Central memory CD8-positive, alpha-beta T cell (primary cell): ENCODE measurements at regions not wholly inside any gene's neighbourhood (a gene's known extent, or its start where the extent isn't known, plus 50 kb on each side); places are given as distances from the start of the nearest gene placed in this dataset.

Source experiments
- ATAC-seq: fragments of 150-1000 bp; cut with Tn5 transposase; replicated peaks from 2 replicates; pipeline ENCODE4 v1.10.0; 2022; ENCODE audit warnings: mild to moderate bottlenecking, moderate FRiP score, moderate number of reproducible peaks; ENCODE audit not compliant: poor library complexity, severe bottlenecking; ENCODE audit errors: extremely low read depth
- DNase-seq, 2 donors: peaks; one replicate each; pipeline ENCODE4 v3.0.0; 2021; ENCODE audit warnings: low spot score in 2 of 2
- H3K27ac Mint-ChIP-seq: one replicate; pipeline ENCODE4 v1.8.0; 2022; ENCODE audit warnings: low read depth, mild to moderate bottlenecking, moderate library complexity, mixed read lengths
- H3K27me3 Mint-ChIP-seq: one replicate; pipeline ENCODE4 v1.8.0; 2022; ENCODE audit warnings: mixed read lengths
- H3K36me3 Mint-ChIP-seq: one replicate; pipeline ENCODE4 v1.8.0; 2022; ENCODE audit warnings: mild to moderate bottlenecking, moderate library complexity, mixed read lengths; ENCODE audit not compliant: insufficient read depth
- H3K4me1 Mint-ChIP-seq: one replicate; pipeline ENCODE4 v1.8.0; 2022; ENCODE audit warnings: mixed read lengths
- H3K4me3 Mint-ChIP-seq: one replicate; pipeline ENCODE4 v1.8.0; 2022; ENCODE audit warnings: mild to moderate bottlenecking, moderate library complexity, mixed read lengths
- H3K9me3 Mint-ChIP-seq: one replicate; pipeline ENCODE4 v1.8.0; 2022; ENCODE audit warnings: mixed read lengths

GRCh38 chr20:10795286-10796026 is 121.7 kb upstream of the JAG1 start:
- DNase-seq = no peak
- Mint-ChIP-seq H3K27ac (no peak overlapping the region), H3K27me3 (no peaks in the 10 kb centered on the region), H3K4me1 (no peaks in the 10 kb centered on the region), H3K36me3 (peaks cover 3% of the 10 kb centered on the region), H3K9me3 (peaks cover 5% of the 10 kb centered on the region), H3K4me3 (no peak overlapping the region)
- ATAC-seq = no peak

- peaks cover 3% of the 10 kb centered on the region for H3K36me3 Mint-ChIP-seq
- peaks cover 7% of the 10 kb centered on the region for H3K9me3 Mint-ChIP-seq
- no peaks in the 10 kb centered on the region for H3K27me3 Mint-ChIP-seq
- no peak overlapping the region for H3K27ac Mint-ChIP-seq
- no peak for ATAC-seq
- no peak for DNase-seq
- no peaks in the 10 kb centered on the region for H3K4me1 Mint-ChIP-seq
- no peak overlapping the region for H3K4me3 Mint-ChIP-seq
Measured at GRCh38 chr20:10798811-10799210, 125.0 kb upstream of the JAG1 start.

GRCh38 chr20:10799735-10800134 is 125.9 kb upstream of the JAG1 start:
- no peaks in the 10 kb centered on the region for H3K4me1 Mint-ChIP-seq
- ATAC-seq = no peak
- H3K4me3 Mint-ChIP-seq = no peak overlapping the region
- peaks cover 9% of the 10 kb centered on the region for H3K9me3 Mint-ChIP-seq
- H3K36me3 Mint-ChIP-seq = peaks cover 3% of the 10 kb centered on the region
- DNase-seq = no peak
- H3K27ac Mint-ChIP-seq = no peak overlapping the region
- H3K27me3 Mint-ChIP-seq = no peaks in the 10 kb centered on the region

- no peaks in the 10 kb centered on the region for H3K4me1 Mint-ChIP-seq
- no peak overlapping the region for H3K27ac Mint-ChIP-seq
- ATAC-seq (no peak), DNase-seq (no peak)
- peaks cover 9% of the 10 kb centered on the region for H3K9me3 Mint-ChIP-seq
- no peaks in the 10 kb centered on the region for H3K27me3 Mint-ChIP-seq
- H3K36me3 Mint-ChIP-seq = peaks cover 3% of the 10 kb centered on the region
- no peak overlapping the region for H3K4me3 Mint-ChIP-seq
Measured at GRCh38 chr20:10800288-10800687, 126.5 kb upstream of the JAG1 start.

- Mint-ChIP-seq H3K36me3 (peaks cover 3% of the 10 kb centered on the region), H3K4me3 (no peak overlapping the region), H3K4me1 (no peaks in the 10 kb centered on the region), H3K27me3 (no peaks in the 10 kb centered on the region), H3K27ac (no peak overlapping the region), H3K9me3 (peaks cover 9% of the 10 kb centered on the region)
- DNase-seq = no peak
- ATAC-seq = no peak
Measured at GRCh38 chr20:10802236-10802635, 128.4 kb upstream of the JAG1 start.

GRCh38 chr20:10805764-10806163 is 132.0 kb upstream of the JAG1 start:
- no peaks in the 10 kb centered on the region for H3K4me1 Mint-ChIP-seq
- H3K27ac Mint-ChIP-seq = no peak overlapping the region

GRCh38 chr20:10806539-10806938 is 132.7 kb upstream of the JAG1 start:
- Mint-ChIP-seq H3K4me1 (no peaks in the 10 kb centered on the region), H3K4me3 (no peak overlapping the region), H3K27me3 (peaks cover 10% of the 10 kb centered on the region), H3K27ac (no peak overlapping the region), H3K9me3 (peaks cover 14% of the 10 kb centered on the region), H3K36me3 (no peaks in the 10 kb centered on the region)
- ATAC-seq (no peak), DNase-seq (no peak)

More at GRCh38 chr20:10805764-10806163, 132.0 kb upstream of the JAG1 start:
- H3K4me3 Mint-ChIP-seq = no peak overlapping the region
- no peaks in the 10 kb centered on the region for H3K36me3 Mint-ChIP-seq
- peaks cover 10% of the 10 kb centered on the region for H3K27me3 Mint-ChIP-seq
- peaks cover 14% of the 10 kb centered on the region for H3K9me3 Mint-ChIP-seq
- DNase-seq (no peak), ATAC-seq (no peak)

GRCh38 chr20:10807013-10807412 is 133.2 kb upstream of the JAG1 start:
- no peak for DNase-seq
- Mint-ChIP-seq H3K9me3 (peaks cover 14% of the 10 kb centered on the region), H3K36me3 (no peaks in the 10 kb centered on the region), H3K4me1 (no peaks in the 10 kb centered on the region), H3K27me3 (peaks cover 10% of the 10 kb centered on the region), H3K27ac (no peak overlapping the region), H3K4me3 (no peak overlapping the region)
- no peak for ATAC-seq

- Mint-ChIP-seq H3K9me3 (peaks cover 11% of the 10 kb centered on the region), H3K4me3 (no peak overlapping the region), H3K4me1 (no peaks in the 10 kb centered on the region), H3K27ac (no peak overlapping the region), H3K27me3 (peaks cover 21% of the 10 kb centered on the region), H3K36me3 (no peaks in the 10 kb centered on the region)
- DNase-seq (no peak), ATAC-seq (no peak)
Measured at GRCh38 chr20:10812759-10813327, 139.0 kb upstream of the JAG1 start.

- Mint-ChIP-seq H3K27me3 (peaks cover 17% of the 10 kb centered on the region), H3K4me3 (no peak overlapping the region), H3K27ac (no peak overlapping the region), H3K4me1 (no peaks in the 10 kb centered on the region), H3K36me3 (no peaks in the 10 kb centered on the region), H3K9me3 (peaks cover 12% of the 10 kb centered on the region)
- ATAC-seq (no peak), DNase-seq (no peak)
Measured at GRCh38 chr20:10823585-10823984, 149.8 kb upstream of the JAG1 start.

- Mint-ChIP-seq H3K9me3 (peaks cover 6% of the 10 kb centered on the region), H3K4me3 (no peak overlapping the region), H3K27ac (no peak overlapping the region), H3K36me3 (no peaks in the 10 kb centered on the region), H3K27me3 (peaks cover 5% of the 10 kb centered on the region), H3K4me1 (no peaks in the 10 kb centered on the region)
- ATAC-seq (no peak), DNase-seq (no peak)
Measured at GRCh38 chr20:10824750-10825500, 151.1 kb upstream of the JAG1 start.

- Mint-ChIP-seq H3K9me3 (peaks cover 6% of the 10 kb centered on the region), H3K27ac (no peak overlapping the region), H3K4me1 (no peaks in the 10 kb centered on the region), H3K36me3 (no peaks in the 10 kb centered on the region), H3K4me3 (no peak overlapping the region), H3K27me3 (no peaks in the 10 kb centered on the region)
- DNase-seq (no peak), ATAC-seq (no peak)
Measured at GRCh38 chr20:10826111-10826510, 152.3 kb upstream of the JAG1 start.

- no peaks in the 10 kb centered on the region for H3K36me3 Mint-ChIP-seq
- no peak for ATAC-seq
- H3K27me3 Mint-ChIP-seq = no peaks in the 10 kb centered on the region
- DNase-seq = no peak
- H3K27ac Mint-ChIP-seq = no peak overlapping the region
- H3K9me3 Mint-ChIP-seq = peaks cover 6% of the 10 kb centered on the region
- no peaks in the 10 kb centered on the region for H3K4me1 Mint-ChIP-seq
- H3K4me3 Mint-ChIP-seq = no peak overlapping the region
Measured at GRCh38 chr20:10828180-10828579, 154.4 kb upstream of the JAG1 start.
